ENCODE measurements at regions not wholly inside any gene's neighbourhood (a gene's known extent, or its start where the extent isn't known, plus 50 kb on each side); places are given as distances from the start of the nearest gene placed in this dataset.

DNA sequence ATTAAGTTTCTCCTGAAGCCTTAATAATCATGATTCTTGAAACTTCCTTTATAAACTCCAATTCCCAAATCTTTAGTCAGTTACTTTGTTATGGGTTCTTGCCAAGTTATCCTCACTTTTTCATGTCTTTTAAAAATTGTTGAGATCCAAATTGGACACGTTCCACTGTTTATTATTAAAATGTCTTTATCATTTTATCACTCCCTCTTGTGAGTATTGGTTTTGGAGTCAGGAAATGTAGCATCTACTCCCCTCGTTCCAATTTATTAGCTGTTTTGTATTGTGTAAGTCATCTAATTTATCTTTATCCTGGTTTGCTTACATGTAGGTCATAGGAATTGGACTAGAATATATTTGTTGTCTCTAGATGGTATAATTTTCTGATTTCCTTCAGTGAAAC lies 213.1 kb upstream of the SLC39A10 start:
- DNase-seq (ENCODE audit: low spot score), result no peak
- Histone ChIP-seq H3K27me3 (replicated peaks; ENCODE audit: insufficient read depth, low read depth, low read length, poor library complexity) (no peaks in the 10 kb centered on the region), H3K4me3 (ENCODE audit: low read depth, low read length, poor library complexity, severe bottlenecking) (no peak overlapping the region), H3K36me3 (ENCODE audit: insufficient read depth, low read length, poor library complexity, severe bottlenecking) (no peaks in the 10 kb centered on the region), H3K27ac (ENCODE audit: low read depth, low read length, poor library complexity, severe bottlenecking) (no peak overlapping the region), H3K9me3 (ENCODE audit: low read depth, low read length, poor library complexity, severe bottlenecking) (peaks cover 7% of the 10 kb centered on the region), H3K4me1 (ENCODE audit: insufficient read depth, low read length, poor library complexity, severe bottlenecking) (no peaks in the 10 kb centered on the region)
- ChIA-PET POLR2A (ENCODE audit: low non-redundant PET) (no interaction called here), CTCF (interaction anchor here (0.7 kb wide), 1 partner anchor 8 kb away, joined by 3 read pairs; no protein-coding TSS in a partner anchor)
- intact Hi-C loops (cut with micrococcal nuclease; ENCODE audit: unreplicated experiment), result no loop called here
- TF ChIP-seq, protein P1, sequence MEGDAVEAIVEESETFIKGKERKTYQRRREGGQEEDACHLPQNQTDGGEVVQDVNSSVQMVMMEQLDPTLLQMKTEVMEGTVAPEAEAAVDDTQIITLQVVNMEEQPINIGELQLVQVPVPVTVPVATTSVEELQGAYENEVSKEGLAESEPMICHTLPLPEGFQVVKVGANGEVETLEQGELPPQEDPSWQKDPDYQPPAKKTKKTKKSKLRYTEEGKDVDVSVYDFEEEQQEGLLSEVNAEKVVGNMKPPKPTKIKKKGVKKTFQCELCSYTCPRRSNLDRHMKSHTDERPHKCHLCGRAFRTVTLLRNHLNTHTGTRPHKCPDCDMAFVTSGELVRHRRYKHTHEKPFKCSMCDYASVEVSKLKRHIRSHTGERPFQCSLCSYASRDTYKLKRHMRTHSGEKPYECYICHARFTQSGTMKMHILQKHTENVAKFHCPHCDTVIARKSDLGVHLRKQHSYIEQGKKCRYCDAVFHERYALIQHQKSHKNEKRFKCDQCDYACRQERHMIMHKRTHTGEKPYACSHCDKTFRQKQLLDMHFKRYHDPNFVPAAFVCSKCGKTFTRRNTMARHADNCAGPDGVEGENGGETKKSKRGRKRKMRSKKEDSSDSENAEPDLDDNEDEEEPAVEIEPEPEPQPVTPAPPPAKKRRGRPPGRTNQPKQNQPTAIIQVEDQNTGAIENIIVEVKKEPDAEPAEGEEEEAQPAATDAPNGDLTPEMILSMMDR (conservative IDR thresholded peaks at IDR 0.05; ENCODE audit: low read depth, low read length), result no peak
- no peak for TF ChIP-seq EZH2 (IDR thresholded peaks at IDR 0.05; ENCODE audit: borderline replicate concordance, low read depth, low read length, poor library complexity, severe bottlenecking)
- BruUV-seq (replicated peaks), result no TSS peak

DNA sequence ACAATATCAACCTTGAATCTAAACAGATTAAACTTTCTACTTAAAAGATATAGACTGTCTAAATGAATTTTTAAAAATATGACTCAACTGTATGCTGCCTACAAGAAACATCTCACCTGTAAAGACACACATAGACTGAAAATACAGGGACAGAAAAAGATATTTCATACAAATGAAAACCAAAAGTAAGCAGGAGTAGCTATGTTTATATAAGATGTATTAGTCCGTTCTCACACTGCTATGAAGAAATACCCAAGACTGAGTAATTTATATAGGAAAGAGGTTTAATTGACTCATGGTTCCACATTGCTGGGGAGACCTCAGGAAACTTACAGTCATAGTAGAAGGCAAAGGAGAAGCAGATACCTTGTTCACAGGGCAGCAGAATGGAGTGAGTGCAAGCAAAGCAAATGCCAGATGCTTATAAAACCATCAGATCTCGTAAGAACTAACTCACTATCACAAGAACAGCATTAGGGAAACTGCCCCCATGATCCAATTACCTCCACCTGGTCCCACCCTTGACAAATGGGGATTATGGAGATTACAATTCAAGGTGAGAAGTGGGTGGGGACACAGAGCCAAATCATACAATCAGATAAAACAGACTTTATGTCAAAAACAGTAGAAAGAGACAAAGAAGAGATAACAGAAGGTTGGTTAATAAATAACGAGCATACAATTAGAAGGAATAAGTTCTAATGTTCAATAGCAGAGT lies 214.4 kb upstream of the SLC39A10 start:
- no peak overlapping the region for H3K27ac ChIP-seq (ENCODE audit: low read depth, low read length, poor library complexity, severe bottlenecking)
- BruUV-seq (replicated peaks), result no TSS peak
- no peaks in the 10 kb centered on the region for H3K27me3 ChIP-seq (replicated peaks; ENCODE audit: insufficient read depth, low read depth, low read length, poor library complexity)
- DNase-seq (ENCODE audit: low spot score), result no peak
- TF ChIP-seq EZH2 (IDR thresholded peaks at IDR 0.05; ENCODE audit: borderline replicate concordance, low read depth, low read length, poor library complexity, severe bottlenecking), result no peak
- TF ChIP-seq, protein P1 (conservative IDR thresholded peaks at IDR 0.05; ENCODE audit: low read depth, low read length), result no peak
- ChIA-PET POLR2A (ENCODE audit: low non-redundant PET) (interaction anchor here (1.2 kb wide), 1 partner anchor 20 kb away, joined by 12 read pairs; no protein-coding TSS in a partner anchor), CTCF (no interaction called here)
- intact Hi-C loops (cut with micrococcal nuclease; ENCODE audit: unreplicated experiment), result no loop called here
- H3K4me1 ChIP-seq (ENCODE audit: insufficient read depth, low read length, poor library complexity, severe bottlenecking), result no peaks in the 10 kb centered on the region
- no peak overlapping the region for H3K4me3 ChIP-seq (ENCODE audit: low read depth, low read length, poor library complexity, severe bottlenecking)
- no peaks in the 10 kb centered on the region for H3K36me3 ChIP-seq (ENCODE audit: insufficient read depth, low read length, poor library complexity, severe bottlenecking)
- peaks cover 7% of the 10 kb centered on the region for H3K9me3 ChIP-seq (ENCODE audit: low read depth, low read length, poor library complexity, severe bottlenecking)

DNA sequence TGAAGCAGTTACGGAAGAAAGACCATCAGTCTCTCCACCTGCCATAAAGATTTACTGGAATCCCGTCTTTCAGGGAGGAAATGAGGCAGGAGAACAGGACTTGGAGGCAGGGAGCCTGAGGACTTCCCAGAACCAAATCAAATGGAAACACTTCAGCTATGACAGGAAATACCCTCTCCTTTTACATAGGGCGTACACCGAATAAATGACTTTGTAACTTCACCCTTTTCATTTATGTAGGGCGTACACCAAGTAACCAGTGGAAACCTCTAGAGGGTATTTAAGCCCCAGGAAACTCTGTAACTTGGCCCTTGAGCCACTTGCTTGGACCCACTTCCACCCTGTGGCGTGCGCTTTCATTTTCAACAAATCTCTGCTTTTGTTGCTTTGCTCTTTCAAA lies 218.3 kb upstream of the SLC39A10 start:
- ChIA-PET POLR2A (ENCODE audit: low non-redundant PET) (no interaction called here), CTCF (no interaction called here)
- Histone ChIP-seq H3K27ac (ENCODE audit: low read depth, low read length, poor library complexity, severe bottlenecking) (no peak overlapping the region), H3K27me3 (replicated peaks; ENCODE audit: insufficient read depth, low read depth, low read length, poor library complexity) (no peaks in the 10 kb centered on the region), H3K4me1 (ENCODE audit: insufficient read depth, low read length, poor library complexity, severe bottlenecking) (no peaks in the 10 kb centered on the region), H3K4me3 (ENCODE audit: low read depth, low read length, poor library complexity, severe bottlenecking) (no peak overlapping the region), H3K9me3 (ENCODE audit: low read depth, low read length, poor library complexity, severe bottlenecking) (peaks cover 7% of the 10 kb centered on the region), H3K36me3 (ENCODE audit: insufficient read depth, low read length, poor library complexity, severe bottlenecking) (no peaks in the 10 kb centered on the region)
- TF ChIP-seq, protein P1 (conservative IDR thresholded peaks at IDR 0.05; ENCODE audit: low read depth, low read length), result no peak
- no peak for TF ChIP-seq EZH2 (IDR thresholded peaks at IDR 0.05; ENCODE audit: borderline replicate concordance, low read depth, low read length, poor library complexity, severe bottlenecking)
- no TSS peak for BruUV-seq (replicated peaks)
- intact Hi-C loops (cut with micrococcal nuclease; ENCODE audit: unreplicated experiment), result no loop called here
- no peak for DNase-seq (ENCODE audit: low spot score)
